ENCODE measurements at regions not wholly inside any gene's neighbourhood (a gene's known extent, or its start where the extent isn't known, plus 50 kb on each side); places are given as distances from the start of the nearest gene placed in this dataset.

GRCh38 chr6:103908898-103909297 lies 950.8 kb downstream of the HACE1 start:
- TF ChIP-seq CTCF (conservative IDR thresholded peaks at IDR 0.05; ENCODE audit: low read depth, low read length), result no peak
- TF ChIP-seq EZH2 (IDR thresholded peaks at IDR 0.05; ENCODE audit: low read length, unreplicated experiment), result no peak

All from PC-3 (cell line).